GM12874 (cell line): ENCODE measurements at regions not wholly inside any gene's neighbourhood (a gene's known extent, or its start where the extent isn't known, plus 50 kb on each side); places are given as distances from the start of the nearest gene placed in this dataset.

ENCODE experiments used
- TF ChIP-seq, protein P1 (sequence below): IDR thresholded peaks from 2 replicates; pipeline ENCODE4 v1.5.1; 2011; ENCODE audit warnings: low read depth, mild to moderate bottlenecking, control low read depth, low read length, moderate library complexity; ENCODE audit not compliant: insufficient read depth

GRCh38 chr18:39751161-39751560, 2185.6 kb upstream of the CELF4 start:
- TF ChIP-seq, protein P1, sequence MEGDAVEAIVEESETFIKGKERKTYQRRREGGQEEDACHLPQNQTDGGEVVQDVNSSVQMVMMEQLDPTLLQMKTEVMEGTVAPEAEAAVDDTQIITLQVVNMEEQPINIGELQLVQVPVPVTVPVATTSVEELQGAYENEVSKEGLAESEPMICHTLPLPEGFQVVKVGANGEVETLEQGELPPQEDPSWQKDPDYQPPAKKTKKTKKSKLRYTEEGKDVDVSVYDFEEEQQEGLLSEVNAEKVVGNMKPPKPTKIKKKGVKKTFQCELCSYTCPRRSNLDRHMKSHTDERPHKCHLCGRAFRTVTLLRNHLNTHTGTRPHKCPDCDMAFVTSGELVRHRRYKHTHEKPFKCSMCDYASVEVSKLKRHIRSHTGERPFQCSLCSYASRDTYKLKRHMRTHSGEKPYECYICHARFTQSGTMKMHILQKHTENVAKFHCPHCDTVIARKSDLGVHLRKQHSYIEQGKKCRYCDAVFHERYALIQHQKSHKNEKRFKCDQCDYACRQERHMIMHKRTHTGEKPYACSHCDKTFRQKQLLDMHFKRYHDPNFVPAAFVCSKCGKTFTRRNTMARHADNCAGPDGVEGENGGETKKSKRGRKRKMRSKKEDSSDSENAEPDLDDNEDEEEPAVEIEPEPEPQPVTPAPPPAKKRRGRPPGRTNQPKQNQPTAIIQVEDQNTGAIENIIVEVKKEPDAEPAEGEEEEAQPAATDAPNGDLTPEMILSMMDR: no peak

GRCh38 chr18:39749154-39749553, 2183.6 kb upstream of the CELF4 start:
- TF ChIP-seq, protein P1: no peak

- TF ChIP-seq, protein P1: no peak
These were observed 2183.1 kb upstream of the CELF4 start for GRCh38 chr18:39748727-39749126.

DNA sequence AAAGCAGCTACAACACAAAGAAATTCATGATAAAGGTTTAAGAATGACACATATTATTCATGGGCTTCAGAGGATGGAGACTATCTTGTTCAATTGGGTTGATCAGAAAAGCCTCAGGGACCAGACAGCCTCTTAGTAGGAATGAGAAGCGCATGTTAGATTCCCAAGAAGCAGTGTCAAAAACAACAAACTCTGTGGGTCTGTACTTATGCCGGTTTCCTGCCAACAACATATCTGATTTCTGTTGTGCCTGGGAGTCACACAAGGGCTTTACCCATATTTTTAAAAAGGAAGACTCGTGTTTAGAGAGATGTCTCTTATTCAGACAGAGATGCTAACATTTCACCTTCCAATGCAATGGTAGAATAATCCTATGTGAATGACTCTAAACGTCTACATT, 2180.6 kb upstream of the CELF4 start:
- TF ChIP-seq, protein P1: no peak

- TF ChIP-seq, protein P1: no peak
These were observed 2177.9 kb upstream of the CELF4 start for GRCh38 chr18:39743463-39743862.

GRCh38 chr18:39741755-39742466, 2176.3 kb upstream of the CELF4 start:
- TF ChIP-seq, protein P1: no peak

DNA sequence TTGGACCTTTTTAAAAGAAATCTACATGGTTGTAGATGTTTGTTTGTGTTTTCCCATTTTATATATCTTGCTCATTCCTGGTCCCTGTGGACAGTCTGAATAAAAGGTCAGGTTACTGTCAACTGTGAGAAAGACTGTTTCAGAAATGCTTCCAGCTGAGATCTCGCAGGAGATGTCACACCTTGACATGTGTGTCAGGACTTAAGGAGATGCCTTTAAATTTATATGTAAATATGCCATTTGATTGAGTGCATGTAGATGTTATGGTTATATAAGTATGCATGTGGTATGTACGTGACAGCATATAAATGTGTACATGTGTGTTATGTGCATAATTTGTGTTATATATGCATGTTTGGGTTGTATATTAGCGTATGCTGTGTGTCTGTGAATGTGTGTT, 2172.3 kb upstream of the CELF4 start:
- TF ChIP-seq, protein P1: no peak
